ENCODE measurements at regions not wholly inside any gene's neighbourhood (a gene's known extent, or its start where the extent isn't known, plus 50 kb on each side); places are given as distances from the start of the nearest gene placed in this dataset.

DNA sequence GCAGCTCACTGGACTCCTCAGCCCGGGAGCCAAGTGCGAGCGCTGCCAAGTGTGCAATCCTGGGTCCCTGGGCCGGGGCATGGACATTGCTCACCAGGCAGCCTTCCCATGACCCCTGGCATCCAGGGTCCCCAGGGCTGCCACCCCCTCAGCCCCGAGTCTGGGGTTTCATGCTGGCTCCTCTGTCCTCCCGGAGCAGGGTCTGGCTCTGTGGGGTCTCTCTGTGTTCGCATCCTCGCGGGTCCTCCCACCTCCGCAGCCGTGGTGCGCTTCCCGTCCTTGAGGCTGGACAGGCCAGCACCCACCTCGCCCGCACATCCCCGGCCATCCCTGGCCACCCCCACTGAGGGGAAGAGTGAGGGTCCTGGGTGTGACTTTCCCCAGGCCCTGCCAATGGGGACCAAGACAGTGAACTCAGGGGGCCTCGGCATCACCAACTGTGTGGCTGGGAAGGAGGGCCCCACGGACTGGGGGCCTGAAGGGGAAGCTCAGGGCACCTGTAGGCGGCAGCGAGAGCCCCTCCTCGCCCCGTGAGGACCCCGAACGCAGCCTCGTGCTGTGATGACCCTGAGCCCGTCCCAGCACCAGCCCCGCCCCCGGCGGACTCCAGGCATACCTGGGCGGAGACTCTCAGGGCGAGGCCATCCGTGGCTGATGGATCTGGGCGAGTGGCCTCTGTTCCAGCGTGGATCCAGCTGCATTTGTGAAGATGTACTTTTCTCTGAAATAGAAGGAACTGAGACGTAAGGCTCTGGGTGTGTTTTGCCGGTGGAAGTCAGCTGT lies 50.3 kb upstream of the CFAP46 start:
- Histone ChIP-seq H3K27me3 (ENCODE audit: control insufficient read depth in 2 of 2, insufficient read depth in 2 of 2, low read length in 2 of 2) (no peaks in the 10 kb centered on the region), H3K4me3 (ENCODE audit: low read length) (no peak overlapping the region), H3K36me3 (ENCODE audit: control insufficient read depth in 2 of 3, insufficient read depth in 3 of 3, low read length in 3 of 3) (no peaks in the 10 kb centered on the region), H3K9me3 (ENCODE audit: control insufficient read depth in 2 of 3, low read length in 3 of 3) (no peaks in the 10 kb centered on the region), H3K27ac (ENCODE audit: low read depth, low read length) (no peak overlapping the region), H3K4me1 (ENCODE audit: control insufficient read depth in 2 of 2, insufficient read depth in 2 of 2, low read length in 2 of 2) (no peaks in the 10 kb centered on the region)
- CTCF ChIA-PET: no interaction called here
- no peaks in the 10 kb centered on the region for H3K4me1 Mint-ChIP-seq
- no peak overlapping the region for H3K27ac Mint-ChIP-seq
- no peaks in the 10 kb centered on the region for H3K36me3 Mint-ChIP-seq
- no peaks in the 10 kb centered on the region for H3K9me3 Mint-ChIP-seq
- ATAC-seq (no peak), DNase-seq (no peak)
- H3K4me3 Mint-ChIP-seq: no peak overlapping the region
- H3K27me3 Mint-ChIP-seq: peaks cover 0 to 5% (median 2%) of the 10 kb centered on the region in 5 donors
- POLR2A ChIA-PET: no interaction called here
- intact Hi-C loops (cut with micrococcal nuclease): no loop called here

Data from naive thymus-derived CD4-positive, alpha-beta T cell (primary cell).